IMR-90 (cell line): ENCODE measurements at regions not wholly inside any gene's neighbourhood (a gene's known extent, or its start where the extent isn't known, plus 50 kb on each side); places are given as distances from the start of the nearest gene placed in this dataset.

Experiments
- ATAC-seq: fragments of 200-7000 bp; cut with Tn5 transposase; 2 replicates; pipeline ENCODE4 v1.9.1; 2020; ENCODE audit warnings: low read depth, mild to moderate bottlenecking, moderate library complexity
- BruUV-seq: library from RNA; stranded (reverse); fragments of 400-500 nt; replicated peaks from 2 replicates; lab custom pipeline; 2021; lab: Mats Ljungman, UMichigan
- CTCF ChIA-PET: fragments of 300-600 bp; formaldehyde crosslinking; extraction: SDS; loops from one replicate; lab custom pipeline; 2021; ENCODE audit warnings: antibody characterized with exemption; lab: Yijun Ruan, JAX
- POLR2A ChIA-PET: fragments of 300-600 bp; sonication (Branson Sonifier 250); formaldehyde crosslinking; loops from one replicate; lab custom pipeline; 2022; ENCODE audit warnings: antibody characterized with exemption; ENCODE audit not compliant: unreplicated experiment; lab: Charles Lee
- DNase-seq: peaks from one replicate; pipeline ENCODE4 v3.0.0; 2013
- H2AFZ ChIP-seq: replicated peaks from 2 replicates; pipeline ENCODE3; 2013; ENCODE audit warnings: low read length, mild to moderate bottlenecking; ENCODE audit not compliant: poor library complexity
- H2AK5ac ChIP-seq: 2 replicates; pipeline ENCODE4 v1.6.1; 2013; ENCODE audit warnings: low read depth, low read length, inconsistent platforms
- H2AK9ac ChIP-seq: replicated peaks from 2 replicates; pipeline ENCODE3; 2013; ENCODE audit warnings: mild to moderate bottlenecking, low read depth, low read length, moderate library complexity; ENCODE audit not compliant: poor library complexity
- H2BK120ac ChIP-seq: 2 replicates; pipeline ENCODE4 v1.6.1; 2013; ENCODE audit warnings: low read depth, low read length, inconsistent platforms
- H2BK15ac ChIP-seq: 3 replicates; pipeline ENCODE4 v1.6.1; 2013; ENCODE audit warnings: low read depth, low read length, inconsistent platforms
- H2BK20ac ChIP-seq: 2 replicates; pipeline ENCODE4 v1.6.1; 2013; ENCODE audit warnings: low read depth, mild to moderate bottlenecking, inconsistent platforms, low read length, moderate library complexity
- H2BK5ac ChIP-seq: 2 replicates; pipeline ENCODE4 v1.6.1; 2013; ENCODE audit warnings: mild to moderate bottlenecking, low read depth, low read length, inconsistent platforms; ENCODE audit not compliant: poor library complexity, severe bottlenecking
- H3K14ac ChIP-seq: replicated peaks from 2 replicates; pipeline ENCODE4 v1.6.1; 2013; ENCODE audit warnings: low read depth, low read length, inconsistent platforms
- H3K18ac ChIP-seq: 2 replicates; pipeline ENCODE4 v1.6.1; 2013; ENCODE audit warnings: low read depth, low read length, control low read depth
- H3K23ac ChIP-seq: 2 replicates; pipeline ENCODE4 v1.6.1; 2013; ENCODE audit warnings: low read depth, low read length, inconsistent platforms
- H3K27ac ChIP-seq: 2 replicates; pipeline ENCODE4 v1.5.1; 2013; ENCODE audit warnings: mild to moderate bottlenecking, control low read depth, low read length; ENCODE audit not compliant: insufficient read depth
- H3K27me3 ChIP-seq: 2 replicates; pipeline ENCODE4 v1.6.1; 2013; ENCODE audit warnings: low read length; ENCODE audit not compliant: control insufficient read depth, insufficient read depth
- H3K36me3 ChIP-seq: 2 replicates; pipeline ENCODE4 v1.6.1; 2013; ENCODE audit warnings: low read length, mixed read lengths; ENCODE audit not compliant: control insufficient read depth, insufficient read depth
- H3K4ac ChIP-seq: 2 replicates; pipeline ENCODE4 v1.6.1; 2013; ENCODE audit warnings: low read depth, low read length, inconsistent platforms
- H3K4me1 ChIP-seq: 2 replicates; pipeline ENCODE4 v1.6.1; 2013; ENCODE audit warnings: low read length, mixed read lengths; ENCODE audit not compliant: control insufficient read depth, insufficient read depth
- H3K4me2 ChIP-seq: 2 replicates; pipeline ENCODE4 v1.6.1; 2013; ENCODE audit warnings: low read depth, mild to moderate bottlenecking, control low read depth, low read length, moderate library complexity
- H3K4me3 ChIP-seq: 2 replicates; pipeline ENCODE4 v1.5.1; 2013; ENCODE audit warnings: low read depth, mild to moderate bottlenecking, control low read depth, low read length, moderate library complexity; ENCODE audit not compliant: insufficient read depth
- H3K56ac ChIP-seq: 2 replicates; pipeline ENCODE4 v1.6.1; 2013; ENCODE audit warnings: low read length, inconsistent platforms; ENCODE audit not compliant: insufficient read depth; ENCODE audit errors: extremely low read depth
- H3K79me1 ChIP-seq, 2 experiments: 2 replicates each; pipeline ENCODE4 v1.6.1; 2013; ENCODE audit warnings: low read length in 2 of 2, inconsistent platforms in 1 of 2, low read depth in 1 of 2
- H3K9ac ChIP-seq: 2 replicates; pipeline ENCODE4 v1.6.1; 2013; ENCODE audit warnings: low read depth, low read length, control low read depth
- H3K9me1 ChIP-seq: 2 replicates; pipeline ENCODE4 v1.6.1; 2013; ENCODE audit warnings: low read length, inconsistent platforms; ENCODE audit not compliant: insufficient read depth
- H3K9me3 ChIP-seq: 2 replicates; pipeline ENCODE4 v1.6.1; 2013; ENCODE audit warnings: low read length; ENCODE audit not compliant: control insufficient read depth, insufficient read depth
- H4K20me1 ChIP-seq: 2 replicates; pipeline ENCODE4 v1.6.1; 2013; ENCODE audit warnings: low read length, inconsistent platforms; ENCODE audit not compliant: insufficient read depth
- H4K5ac ChIP-seq: 2 replicates; pipeline ENCODE4 v1.6.1; 2013; ENCODE audit warnings: mild to moderate bottlenecking, low read depth, low read length, control low read depth
- H4K8ac ChIP-seq, 2 experiments: 2 replicates each; pipeline ENCODE4 v1.6.1; 2013; ENCODE audit warnings: low read depth in 2 of 2, low read length in 2 of 2, control low read depth in 1 of 2, inconsistent platforms in 1 of 2
- H4K91ac ChIP-seq: 2 replicates; pipeline ENCODE4 v1.6.1; 2013; ENCODE audit warnings: low read depth, low read length, inconsistent platforms; ENCODE audit not compliant: insufficient read depth
- BHLHE40 ChIP-seq: fragments of 150-350 bp; IDR thresholded peaks from 2 replicates; pipeline ENCODE4 v1.6.1; 2016; ENCODE audit warnings: mild to moderate bottlenecking, low read depth, low read length
- CEBPB ChIP-seq: IDR thresholded peaks from 2 replicates; pipeline ENCODE4 v1.6.1; 2012; ENCODE audit warnings: low read depth, low read length, improper control_type of control experiment
- CHD1 ChIP-seq: IDR thresholded peaks from 2 replicates; pipeline ENCODE4 v1.6.1; 2012; ENCODE audit warnings: low read depth, low read length, improper control_type of control experiment
- CTCF ChIP-seq: conservative IDR thresholded peaks from 2 replicates; pipeline ENCODE4 v1.5.1; 2012; ENCODE audit warnings: mild to moderate bottlenecking, low read depth, low read length, improper control_type of control experiment
- ELK1 ChIP-seq: fragments of 150-350 bp; IDR thresholded peaks from 2 replicates; pipeline ENCODE4 v1.6.1; 2016; ENCODE audit warnings: low read depth, mild to moderate bottlenecking, low read length, moderate library complexity, borderline replicate concordance
- FOS ChIP-seq: fragments of 150-350 bp; IDR thresholded peaks from 2 replicates; pipeline ENCODE4 v1.6.1; 2016; ENCODE audit warnings: low read depth, low read length
- MAFK ChIP-seq: IDR thresholded peaks from 2 replicates; pipeline ENCODE4 v1.6.1; 2012; ENCODE audit warnings: low read depth, low read length, improper control_type of control experiment
- MAZ ChIP-seq: IDR thresholded peaks from 2 replicates; pipeline ENCODE4 v1.6.1; 2012; ENCODE audit warnings: low read depth, mild to moderate bottlenecking, low read length, improper control_type of control experiment, moderate library complexity, borderline replicate concordance
- MXI1 ChIP-seq: IDR thresholded peaks from 2 replicates; pipeline ENCODE4 v1.6.1; 2012; ENCODE audit warnings: low read depth, mild to moderate bottlenecking, low read length, moderate library complexity, borderline replicate concordance
- NFE2L2 ChIP-seq: fragments of 150-350 bp; IDR thresholded peaks from 2 replicates; pipeline ENCODE4 v1.6.1; 2016; ENCODE audit warnings: low read depth, mild to moderate bottlenecking, low read length
- POLR2A ChIP-seq: IDR thresholded peaks from 2 replicates; pipeline ENCODE4 v1.6.1; 2012; ENCODE audit warnings: mild to moderate bottlenecking, low read depth, low read length
- RAD21 ChIP-seq: IDR thresholded peaks from 2 replicates; pipeline ENCODE4 v1.6.1; 2012; ENCODE audit warnings: low read length, improper control_type of control experiment
- RCOR1 ChIP-seq: IDR thresholded peaks from 2 replicates; pipeline ENCODE4 v1.6.1; 2012; ENCODE audit warnings: mild to moderate bottlenecking, low read length, improper control_type of control experiment; ENCODE audit not compliant: insufficient replicate concordance
- RFX5 ChIP-seq: IDR thresholded peaks from 2 replicates; pipeline ENCODE4 v1.8.0; 2012; ENCODE audit warnings: low read depth, mild to moderate bottlenecking, low read length, moderate library complexity
- SMC3 ChIP-seq: fragments of 150-350 bp; IDR thresholded peaks from 2 replicates; pipeline ENCODE4 v1.6.1; 2016; ENCODE audit warnings: low read depth, mild to moderate bottlenecking, antibody characterized with exemption, low read length, moderate library complexity
- USF2 ChIP-seq: fragments of 150-350 bp; IDR thresholded peaks from 2 replicates; pipeline ENCODE4 v1.6.1; 2017; ENCODE audit warnings: mild to moderate bottlenecking, antibody characterized with exemption, low read length, low read depth
- WGBS, 2 experiments: methylation state at CpG; one replicate each; pipeline versions ENCODE4 v1.1.5 to v1.1.7; 2013; ENCODE audit warnings: missing lambda C conversion rate in 2 of 2; ENCODE audit not compliant: insufficient read length in 1 of 2; ENCODE audit errors: extremely low coverage in 2 of 2; 5-methylcytosine and 5-hydroxymethylcytosine counted together
- dilution Hi-C: fragments of 300-500 bp; cut with HindIII; formaldehyde crosslinking; loops from one replicate; pipeline ENCODE4 v1.14.3; 2018; ENCODE audit warnings: low sequenced_read_pairs; ENCODE audit not compliant: unreplicated experiment
- in situ Hi-C: fragments of 300-500 bp; cut with MboI; formaldehyde crosslinking; loops from 3 replicates; pipeline ENCODE4 v1.14.3; 2019; ENCODE audit warnings: low sequenced_read_pairs, inconsistent platforms, mixed read lengths
- intact Hi-C: fragments of 100-400 bp; cut with micrococcal nuclease; formaldehyde crosslinking; loops from 2 replicates; pipeline ENCODE4 v1.10.0; 2022

GRCh38 chr13:56400774-56401173, 739.9 kb upstream of the PRR20A start:
- H2BK20ac ChIP-seq: no peak overlapping the region
- H2AK5ac ChIP-seq: no peak overlapping the region
- ChIA-PET POLR2A (no interaction called here), CTCF (interaction anchor here (0.5 kb wide), 1 partner anchor 18 kb away, joined by 8 read pairs; no protein-coding TSS in a partner anchor)
- no peaks in the 10 kb centered on the region for H3K9me1 ChIP-seq
- no peak overlapping the region for H4K8ac ChIP-seq
- BruUV-seq: no TSS peak
- TF ChIP-seq RFX5: no peak
- TF ChIP-seq RAD21: no peak
- TF ChIP-seq RCOR1: no peak
- TF ChIP-seq CEBPB: no peak
- no peak for TF ChIP-seq CHD1
- TF ChIP-seq BHLHE40: no peak
- TF ChIP-seq FOS: no peak
- TF ChIP-seq CTCF: no peak
- no peak for TF ChIP-seq MXI1
- TF ChIP-seq SMC3: no peak
- TF ChIP-seq MAZ: no peak
- no peak for TF ChIP-seq ELK1
- no peak for TF ChIP-seq POLR2A
- no peak for TF ChIP-seq NFE2L2
- TF ChIP-seq MAFK: no peak
- no peak for TF ChIP-seq USF2
- no peak overlapping the region for H2AFZ ChIP-seq
- no peaks in the 10 kb centered on the region for H3K36me3 ChIP-seq
- no peak overlapping the region for H4K5ac ChIP-seq
- no peak overlapping the region for H2BK15ac ChIP-seq
- 60% methylated on average over 1 of the region's 3 CpGs; no CpG with 5 or more reads in 1 of the 2 experiments for WGBS, 2 experiments
- no peak overlapping the region for H3K4me2 ChIP-seq
- no peaks in the 10 kb centered on the region for H3K79me1 ChIP-seq
- DNase-seq (no peak), ATAC-seq (no peak)
- H3K4ac ChIP-seq: no peak overlapping the region
- no peak overlapping the region for H2AK9ac ChIP-seq
- no peak overlapping the region for H2BK5ac ChIP-seq
- no peak overlapping the region for H3K9ac ChIP-seq
- H3K27me3 ChIP-seq: no peaks in the 10 kb centered on the region
- H3K9me3 ChIP-seq: peaks cover 23% of the 10 kb centered on the region
- intact Hi-C loops (no loop called here), in situ Hi-C loops (no loop called here), dilution Hi-C loops (no loop called here)
- no peak overlapping the region for H3K23ac ChIP-seq
- H2BK120ac ChIP-seq: no peak overlapping the region
- no peak overlapping the region for H3K56ac ChIP-seq
- H4K91ac ChIP-seq: no peak overlapping the region
- no peak overlapping the region for H3K18ac ChIP-seq
- H3K4me1 ChIP-seq: no peaks in the 10 kb centered on the region
- no peak overlapping the region for H3K14ac ChIP-seq
- no peak overlapping the region for H3K4me3 ChIP-seq
- H4K20me1 ChIP-seq: no peaks in the 10 kb centered on the region
- no peak overlapping the region for H3K27ac ChIP-seq
